Fibroblast of lung (primary cell): ENCODE measurements at regions not wholly inside any gene's neighbourhood (a gene's known extent, or its start where the extent isn't known, plus 50 kb on each side); places are given as distances from the start of the nearest gene placed in this dataset.
"Not testable (repeated sequence)": the region's sequence is repeated elsewhere in the genome, so short reads cannot be mapped to it uniquely, and the experiment has no call there.

ENCODE experiments used
- DNase-seq, 2 donors: peaks; one replicate each; pipeline versions ENCODE4 v3.0.0 to v3.0.0-alpha.2; 2010; ENCODE audit warnings: low read depth in 2 of 2
- H2AFZ ChIP-seq: 2 replicates; pipeline ENCODE4 v1.5.1; 2012; ENCODE audit warnings: low read length, control low read depth, inconsistent platforms
- H3K27ac ChIP-seq: 2 replicates; pipeline ENCODE4 v1.5.1; 2011; ENCODE audit warnings: low read length, control low read depth; ENCODE audit not compliant: insufficient read depth
- H3K27me3 ChIP-seq: 2 replicates; pipeline ENCODE4 v1.5.1; 2011; ENCODE audit warnings: mild to moderate bottlenecking, low read length; ENCODE audit not compliant: control insufficient read depth, insufficient read depth
- H3K36me3 ChIP-seq: 2 replicates; pipeline ENCODE4 v1.5.1; 2011; ENCODE audit warnings: low read length; ENCODE audit not compliant: control insufficient read depth, insufficient read depth
- H3K4me1 ChIP-seq: 2 replicates; pipeline ENCODE4 v1.5.1; 2011; ENCODE audit warnings: low read length; ENCODE audit not compliant: control insufficient read depth, insufficient read depth; ENCODE audit errors: extremely low read depth
- H3K4me2 ChIP-seq: 2 replicates; pipeline ENCODE4 v1.5.1; 2011; ENCODE audit warnings: low read length, control low read depth; ENCODE audit not compliant: insufficient read depth; ENCODE audit errors: extremely low read depth
- H3K4me3 ChIP-seq, 4 experiments: fragments of 200-600 bp in 1 of 4; sonication (generic) in 1 of 4; replicated peaks in 1 of 4; 2 replicates each; pipeline ENCODE4 v1.5.1; 2011 to 2016; ENCODE audit warnings: low read length in 4 of 4, low read depth in 3 of 4, mild to moderate bottlenecking in 3 of 4, control low read depth in 2 of 4, inconsistent platforms in 1 of 4, mixed read lengths in 1 of 4; ENCODE audit not compliant: insufficient read depth in 1 of 4; ENCODE audit errors: control extremely low read depth in 1 of 4
- H3K79me2 ChIP-seq: 2 replicates; pipeline ENCODE4 v1.5.1; 2012; ENCODE audit warnings: mild to moderate bottlenecking, low read length, inconsistent platforms; ENCODE audit not compliant: control insufficient read depth, insufficient read depth
- H3K9ac ChIP-seq: 2 replicates; pipeline ENCODE4 v1.5.1; 2011; ENCODE audit warnings: mild to moderate bottlenecking, low read length, control low read depth; ENCODE audit not compliant: insufficient read depth
- H3K9me3 ChIP-seq: 2 replicates; pipeline ENCODE4 v1.5.1; 2012; ENCODE audit warnings: low read depth, low read length; ENCODE audit not compliant: control insufficient read depth, insufficient read depth
- H4K20me1 ChIP-seq: 2 replicates; pipeline ENCODE4 v1.5.1; 2011; ENCODE audit warnings: low read length; ENCODE audit not compliant: control insufficient read depth, insufficient read depth; ENCODE audit errors: extremely low read depth
- CTCF ChIP-seq, 2 donors: IDR thresholded peaks in 1 of 2; conservative IDR thresholded peaks in 1 of 2; 1 replicate in 1 of 2; 2 replicates in 1 of 2; pipeline ENCODE4 v1.5.1; 2011 to 2012; ENCODE audit warnings: low read length in 2 of 2, control low read depth in 1 of 2, inconsistent platforms in 1 of 2, low read depth in 1 of 2, mild to moderate bottlenecking in 1 of 2
- EZH2 ChIP-seq: IDR thresholded peaks from 2 replicates; pipeline ENCODE4 v1.5.1; 2012; ENCODE audit warnings: low read length, control low read depth, mild to moderate bottlenecking; ENCODE audit errors: missing control alignments

- no peaks in the 10 kb centered on the region for H3K79me2 ChIP-seq
- H3K9me3 ChIP-seq, result no peaks in the 10 kb centered on the region
- H3K27me3 ChIP-seq, result no peaks in the 10 kb centered on the region
- H2AFZ ChIP-seq, result no peak overlapping the region
- TF ChIP-seq CTCF (conservative IDR thresholded peaks at IDR 0.05 in 1 of 2, IDR thresholded peaks at IDR 0.05 in 1 of 2; ENCODE audit: low read depth in 1 of 2, low read length in 2 of 2), result no peak
- TF ChIP-seq EZH2, result no peak
- H3K4me2 ChIP-seq, result no peak overlapping the region
- H3K36me3 ChIP-seq, result no peaks in the 10 kb centered on the region
- peak in 1 of 2 donors; percentile 54 for DNase-seq
- no peaks in the 10 kb centered on the region for H3K4me1 ChIP-seq
- no peak overlapping the region for H3K9ac ChIP-seq
- H3K27ac ChIP-seq, result no peak overlapping the region
- no peak overlapping the region for H3K4me3 ChIP-seq
- H4K20me1 ChIP-seq, result no peaks in the 10 kb centered on the region
Observed at GRCh38 chr5:143977891-143978461, 166.0 kb downstream of the HMHB1 start.

GRCh38 chr5:143979044-143979690 is 167.2 kb downstream of the HMHB1 start:
- Histone ChIP-seq H3K9ac (no peak overlapping the region), H4K20me1 (no peaks in the 10 kb centered on the region), H3K4me2 (no peak overlapping the region), H3K9me3 (no peaks in the 10 kb centered on the region), H3K36me3 (no peaks in the 10 kb centered on the region), H3K27me3 (no peaks in the 10 kb centered on the region), H3K79me2 (no peaks in the 10 kb centered on the region), H3K4me1 (no peaks in the 10 kb centered on the region), H3K4me3 (no peak overlapping the region), H2AFZ (peak overlapping the region; percentile 34), H3K27ac (no peak overlapping the region)
- no peak for TF ChIP-seq CTCF (conservative IDR thresholded peaks at IDR 0.05 in 1 of 2, IDR thresholded peaks at IDR 0.05 in 1 of 2; ENCODE audit: low read depth in 1 of 2, low read length in 2 of 2)
- TF ChIP-seq EZH2, result no peak
- DNase-seq, result peak in 1 of 2 donors; percentile 5

GRCh38 chr5:143980506-143980905 is 168.5 kb downstream of the HMHB1 start:
- no peak overlapping the region for H3K27ac ChIP-seq
- H2AFZ ChIP-seq, result no peak overlapping the region
- no peaks in the 10 kb centered on the region for H3K79me2 ChIP-seq
- H3K4me1 ChIP-seq, result peaks cover 4% of the 10 kb centered on the region
- no peak overlapping the region for H3K9ac ChIP-seq
- TF ChIP-seq EZH2 (no peak), CTCF (conservative IDR thresholded peaks at IDR 0.05 in 1 of 2, IDR thresholded peaks at IDR 0.05 in 1 of 2; ENCODE audit: low read depth in 1 of 2, low read length in 2 of 2) (no peak)
- H3K4me3 ChIP-seq, result no peak overlapping the region
- DNase-seq, result peak in 1 of 2 donors; percentile 8
- H3K9me3 ChIP-seq, result no peaks in the 10 kb centered on the region
- H4K20me1 ChIP-seq, result no peaks in the 10 kb centered on the region
- no peak overlapping the region for H3K4me2 ChIP-seq
- H3K36me3 ChIP-seq, result no peaks in the 10 kb centered on the region
- H3K27me3 ChIP-seq, result no peaks in the 10 kb centered on the region

GRCh38 chr5:143982957-143983356 is 171.0 kb downstream of the HMHB1 start:
- H4K20me1 ChIP-seq, H3K9me3 ChIP-seq, H3K4me2 ChIP-seq, H2AFZ ChIP-seq, H3K36me3 ChIP-seq, H3K9ac ChIP-seq, DNase-seq, H3K79me2 ChIP-seq, H3K4me3 ChIP-seq, H3K27me3 ChIP-seq, H3K27ac ChIP-seq: not testable (repeated sequence)
- H3K4me1 ChIP-seq, result peaks cover 15% of the 10 kb centered on the region
